MG63 (cell line): ENCODE measurements at regions not wholly inside any gene's neighbourhood (a gene's known extent, or its start where the extent isn't known, plus 50 kb on each side); places are given as distances from the start of the nearest gene placed in this dataset.
"Not testable (repeated sequence)": the region's sequence is repeated elsewhere in the genome, so short reads cannot be mapped to it uniquely, and the experiment has no call there.

Experiments used
- DNase-seq: peaks from one replicate; pipeline ENCODE4 v3.0.0-alpha.2; 2020
- H3K27me3 ChIP-seq: fragments of 250-450 bp; sonication (Bioruptor Pico); 2 replicates; pipeline ENCODE4 v1.5.1; 2020; ENCODE audit warnings: mild to moderate bottlenecking, moderate library complexity
- H3K36me3 ChIP-seq: fragments of 250-450 bp; sonication (Bioruptor Pico); 2 replicates; pipeline ENCODE4 v1.5.1; 2020; ENCODE audit warnings: mild to moderate bottlenecking, moderate library complexity
- H3K4me3 ChIP-seq: fragments of 250-450 bp; sonication (Bioruptor Pico); 2 replicates; pipeline ENCODE4 v1.5.1; 2020; ENCODE audit warnings: mild to moderate bottlenecking, moderate library complexity
- H3K9me3 ChIP-seq: fragments of 250-450 bp; sonication (Bioruptor Pico); 2 replicates; pipeline ENCODE4 v1.5.1; 2020; ENCODE audit warnings: mild to moderate bottlenecking, moderate library complexity

DNA sequence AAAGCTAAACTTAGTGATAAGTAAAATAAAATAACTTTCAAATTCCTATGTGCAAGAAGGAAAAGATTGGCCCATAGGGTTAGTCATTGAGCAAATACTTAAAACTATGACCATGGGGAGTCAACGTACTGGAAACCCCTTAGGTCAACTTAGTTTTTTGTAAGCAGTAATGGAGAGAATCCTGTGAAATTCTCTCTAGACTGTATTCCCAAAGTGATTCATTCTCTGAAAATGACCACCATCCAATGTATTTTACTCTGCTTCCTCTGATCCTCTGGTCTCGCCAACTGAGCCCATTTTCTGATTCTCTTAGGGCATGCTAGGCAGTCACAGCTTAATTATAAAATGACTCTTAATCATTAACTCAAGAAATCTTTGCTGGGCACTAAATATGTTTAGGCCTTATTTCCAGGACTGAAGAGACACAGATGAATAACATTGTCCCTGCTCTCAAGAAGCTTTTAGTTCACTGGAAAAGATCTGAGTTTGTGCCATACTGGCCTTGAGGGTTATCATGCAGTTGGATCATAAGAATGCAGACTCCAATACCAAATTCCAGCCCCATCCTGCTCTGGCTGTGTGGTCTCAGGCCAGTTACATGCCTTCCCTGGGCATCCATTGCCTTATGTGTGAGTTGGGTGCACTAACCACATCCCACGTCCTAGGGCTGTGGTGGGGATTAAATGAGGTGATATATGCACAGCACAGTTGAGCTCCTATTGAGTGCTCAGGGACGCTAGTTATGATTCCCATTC is 732.4 kb downstream of the AACS start:
- DNase-seq = peak; percentile 5
- Histone ChIP-seq H3K36me3 (no peaks in the 10 kb centered on the region), H3K9me3 (peaks cover 13% of the 10 kb centered on the region), H3K27me3 (no peaks in the 10 kb centered on the region), H3K4me3 (no peak overlapping the region)

DNA sequence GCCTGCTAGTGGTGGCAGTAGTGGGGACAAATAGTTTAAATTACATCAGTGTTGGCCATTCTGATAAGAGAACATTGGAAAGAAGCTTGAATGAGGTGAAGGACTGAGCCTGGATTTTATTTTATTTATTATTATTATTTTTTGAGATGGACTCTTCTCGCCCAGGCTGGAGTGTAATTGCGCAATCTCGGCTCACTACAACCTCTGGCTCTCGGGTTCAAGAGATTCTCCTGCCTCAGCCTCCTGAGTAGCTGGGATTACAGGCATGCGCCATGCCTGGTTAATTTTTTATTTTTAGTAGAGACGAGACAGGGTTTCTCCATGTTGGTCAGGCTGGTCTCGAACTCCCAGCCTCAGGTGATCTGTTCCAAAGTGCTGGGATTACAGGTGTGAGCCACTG is 739.4 kb downstream of the AACS start:
- Histone ChIP-seq H3K4me3 (no peak overlapping the region), H3K27me3 (no peaks in the 10 kb centered on the region), H3K9me3 (no peaks in the 10 kb centered on the region), H3K36me3 (no peaks in the 10 kb centered on the region)
- no peak for DNase-seq

DNA sequence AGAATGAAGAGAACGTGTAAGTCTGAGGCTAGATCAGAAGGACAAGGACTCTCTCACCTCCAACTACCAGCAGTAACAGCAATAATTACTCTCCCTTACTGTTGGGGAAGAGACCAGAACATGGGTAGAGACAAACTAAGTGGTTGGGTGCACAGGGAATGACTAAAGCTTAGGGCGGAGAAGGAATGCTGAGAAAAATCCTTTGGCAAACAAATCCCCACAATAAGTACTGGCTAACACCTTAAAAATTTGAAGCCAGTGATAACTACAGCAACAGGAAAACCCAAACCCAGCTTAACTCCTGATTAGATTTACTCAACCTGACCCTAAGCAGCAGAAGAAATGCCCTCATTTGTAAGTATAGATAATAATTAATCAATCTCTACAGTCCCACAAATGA is 759.0 kb downstream of the AACS start:
- DNase-seq = no peak
- H3K27me3 ChIP-seq = no peaks in the 10 kb centered on the region
- no peaks in the 10 kb centered on the region; the same call in 1 of the 2 replicates for H3K9me3 ChIP-seq
- no peak overlapping the region for H3K4me3 ChIP-seq
- no peaks in the 10 kb centered on the region for H3K36me3 ChIP-seq

- Histone ChIP-seq H3K9me3 (no peaks in the 10 kb centered on the region), H3K4me3 (no peak overlapping the region), H3K36me3 (no peaks in the 10 kb centered on the region), H3K27me3 (no peaks in the 10 kb centered on the region)
- no peak for DNase-seq
Observed at GRCh38 chr12:125835852-125836251, 770.6 kb downstream of the AACS start.

DNA sequence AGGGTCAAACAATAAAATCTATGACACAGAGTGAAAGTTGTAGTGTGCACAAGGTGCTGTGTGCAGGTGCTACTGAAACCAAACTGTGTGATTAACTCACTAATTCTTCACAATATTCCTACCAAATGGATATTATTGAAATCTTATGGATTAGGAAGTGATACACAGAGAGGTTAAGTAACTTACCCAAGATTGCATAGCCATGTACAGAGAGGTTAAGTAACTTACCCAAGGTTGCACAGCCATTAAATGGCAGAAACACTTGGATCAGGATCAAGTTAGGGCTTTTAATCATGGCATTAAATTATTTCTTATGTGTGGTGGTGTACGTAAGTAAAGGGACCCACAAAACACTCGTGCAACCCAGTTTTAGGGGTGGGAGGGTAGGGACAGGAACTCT is 771.4 kb downstream of the AACS start:
- no peak for DNase-seq
- Histone ChIP-seq H3K9me3 (no peaks in the 10 kb centered on the region), H3K27me3 (no peaks in the 10 kb centered on the region), H3K4me3 (no peak overlapping the region), H3K36me3 (no peaks in the 10 kb centered on the region)

- no peaks in the 10 kb centered on the region for H3K36me3 ChIP-seq
- no peaks in the 10 kb centered on the region for H3K9me3 ChIP-seq
- H3K4me3 ChIP-seq = no peak overlapping the region
- DNase-seq = no peak
- H3K27me3 ChIP-seq = no peaks in the 10 kb centered on the region
Observed at GRCh38 chr12:125841332-125841731, 776.1 kb downstream of the AACS start.

GRCh38 chr12:125852116-125852515 is 786.9 kb downstream of the AACS start:
- Histone ChIP-seq H3K27me3 (no peaks in the 10 kb centered on the region), H3K4me3 (no peak overlapping the region), H3K36me3 (no peaks in the 10 kb centered on the region), H3K9me3 (peaks cover 4% of the 10 kb centered on the region; the same call in 1 of the 2 replicates)
- DNase-seq = no peak

- no peaks in the 10 kb centered on the region for H3K27me3 ChIP-seq
- DNase-seq = no peak
- no peaks in the 10 kb centered on the region for H3K9me3 ChIP-seq
- no peak overlapping the region for H3K4me3 ChIP-seq
- H3K36me3 ChIP-seq = no peaks in the 10 kb centered on the region
Observed at GRCh38 chr12:125852679-125853078, 787.4 kb downstream of the AACS start.

DNA sequence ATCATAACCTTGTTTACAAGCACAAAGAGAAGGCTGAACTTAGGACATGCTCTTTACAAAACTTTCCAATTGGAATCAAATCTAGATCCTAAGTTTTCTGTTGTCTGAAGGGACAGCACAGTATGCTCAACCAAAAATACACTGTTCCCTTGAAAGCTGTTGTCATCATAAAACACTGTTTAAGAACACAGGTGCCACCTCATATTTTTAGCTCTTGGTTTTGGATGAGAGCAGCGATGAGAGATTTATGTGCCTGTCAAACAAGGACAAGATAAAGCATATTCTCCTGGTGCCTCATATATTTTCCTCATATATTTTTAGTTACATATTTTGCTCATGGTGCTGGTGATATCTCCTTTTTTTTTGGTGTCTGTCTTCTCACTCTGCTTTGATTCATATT is 788.4 kb downstream of the AACS start:
- no peaks in the 10 kb centered on the region for H3K9me3 ChIP-seq
- H3K27me3 ChIP-seq = no peaks in the 10 kb centered on the region
- no peaks in the 10 kb centered on the region for H3K36me3 ChIP-seq
- H3K4me3 ChIP-seq = no peak overlapping the region
- no peak for DNase-seq

DNA sequence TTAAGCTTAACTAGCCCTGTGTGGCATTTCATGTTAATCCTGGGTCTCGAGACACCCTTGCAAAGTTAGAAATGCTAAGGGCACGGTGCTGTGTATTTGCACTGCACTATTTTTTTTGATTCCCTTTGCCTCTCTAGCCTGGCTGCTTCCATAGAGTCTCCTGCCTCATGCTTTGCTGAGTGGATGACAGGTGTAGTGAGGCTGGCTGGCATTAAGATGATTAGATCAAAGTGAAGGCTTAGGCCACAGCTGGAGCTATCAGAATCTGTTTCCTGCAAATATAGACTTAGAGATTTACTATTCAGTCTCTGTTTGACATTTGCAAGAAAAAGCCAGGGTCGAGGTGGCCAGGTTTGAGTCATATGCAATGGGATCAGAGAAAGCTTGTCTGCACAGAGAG is 791.1 kb downstream of the AACS start:
- Histone ChIP-seq H3K27me3 (no peaks in the 10 kb centered on the region), H3K36me3 (no peaks in the 10 kb centered on the region), H3K4me3 (no peak overlapping the region), H3K9me3 (no peaks in the 10 kb centered on the region)
- DNase-seq = no peak

GRCh38 chr12:125856896-125857295 is 791.7 kb downstream of the AACS start:
- no peak for DNase-seq
- H3K4me3 ChIP-seq = no peak overlapping the region
- no peaks in the 10 kb centered on the region for H3K9me3 ChIP-seq
- no peaks in the 10 kb centered on the region for H3K27me3 ChIP-seq
- H3K36me3 ChIP-seq = no peaks in the 10 kb centered on the region

DNA sequence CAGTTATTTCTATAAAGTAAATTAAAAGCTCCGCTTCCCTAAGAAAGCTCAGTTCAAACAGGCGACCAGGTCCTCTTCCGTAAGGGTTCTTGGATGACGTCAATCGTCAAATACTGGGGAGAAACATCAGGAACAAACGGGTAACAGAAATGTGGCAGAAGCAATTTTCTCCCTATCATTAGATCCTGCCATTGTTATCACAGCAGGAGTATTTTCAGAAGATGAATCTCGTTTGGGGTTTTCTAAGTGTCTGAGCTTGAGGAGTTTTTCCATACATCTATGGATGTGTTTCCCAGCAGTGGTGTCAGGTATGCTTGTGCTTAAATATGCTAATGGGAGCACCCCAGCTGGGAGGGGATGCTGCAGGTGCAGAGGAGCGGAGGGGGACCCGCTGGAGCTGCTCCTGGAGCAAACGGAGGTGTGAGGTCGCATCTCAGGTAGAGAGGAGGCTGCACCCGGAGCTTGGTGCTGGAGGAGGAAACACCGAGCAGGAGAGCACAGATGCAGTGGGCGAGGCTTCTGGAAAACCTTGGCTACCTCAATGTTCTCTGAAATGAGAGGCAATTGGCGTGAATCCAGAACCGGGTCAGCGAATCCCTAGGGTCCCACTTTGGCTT is 795.5 kb downstream of the AACS start:
- DNase-seq = no peak
- no peaks in the 10 kb centered on the region for H3K27me3 ChIP-seq
- no peaks in the 10 kb centered on the region for H3K9me3 ChIP-seq
- no peak overlapping the region for H3K4me3 ChIP-seq
- no peaks in the 10 kb centered on the region for H3K36me3 ChIP-seq

DNA sequence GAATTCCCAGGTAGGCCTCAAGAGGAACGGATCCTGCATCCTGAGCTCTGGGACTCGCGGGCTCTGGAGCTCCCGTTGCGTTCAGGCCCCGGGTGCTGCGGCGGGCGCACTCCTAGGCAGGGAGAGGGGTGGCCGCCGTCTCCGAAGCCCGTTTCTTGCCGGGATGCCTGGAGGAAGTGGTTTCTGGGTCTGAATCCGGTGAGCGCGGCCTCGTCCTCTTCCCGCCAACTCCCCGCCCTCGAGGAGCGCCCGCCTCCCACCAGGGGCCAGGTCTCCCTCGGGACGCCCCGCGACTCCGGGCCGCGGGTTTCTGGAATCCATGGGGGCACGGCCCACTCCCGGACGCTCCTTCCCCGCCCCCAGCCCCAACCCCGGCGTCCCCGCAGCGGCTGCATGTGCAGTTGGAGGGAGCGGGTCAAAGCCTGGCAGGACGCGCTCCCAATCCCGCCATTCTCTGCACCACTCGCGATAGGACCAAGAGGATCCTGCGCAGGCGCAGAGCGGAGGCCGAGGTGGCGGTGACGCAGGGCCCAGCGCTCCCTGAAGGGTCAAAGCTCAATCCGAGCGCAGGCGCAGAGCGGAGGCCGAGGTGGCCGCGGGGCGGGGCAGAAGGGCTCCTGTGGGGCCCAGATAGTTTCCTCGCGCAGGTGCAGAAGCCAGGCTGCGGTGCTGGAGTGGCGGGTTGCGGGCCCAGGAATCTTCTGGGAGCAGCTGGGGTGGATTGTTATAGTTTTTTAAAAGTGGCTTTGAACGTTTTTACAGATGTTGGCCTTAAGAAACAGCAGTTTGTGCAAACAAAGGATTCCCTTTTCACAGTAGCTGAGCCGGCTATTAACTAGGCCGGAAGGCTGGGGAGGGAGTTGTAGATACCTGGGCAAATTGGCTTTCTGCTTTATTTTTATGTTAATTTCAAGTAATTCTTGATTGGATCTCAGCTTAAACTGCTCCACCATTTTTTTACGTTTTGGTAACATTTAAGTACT is 796.4 kb downstream of the AACS start:
- Histone ChIP-seq H3K27me3 (no peaks in the 10 kb centered on the region), H3K4me3 (no peak overlapping the region), H3K9me3 (no peaks in the 10 kb centered on the region), H3K36me3 (no peaks in the 10 kb centered on the region)
- DNase-seq = no peak

GRCh38 chr12:125865236-125865635 is 800.0 kb downstream of the AACS start:
- not testable (repeated sequence) for H3K36me3 ChIP-seq, H3K9me3 ChIP-seq, H3K27me3 ChIP-seq, H3K4me3 ChIP-seq, DNase-seq

DNA sequence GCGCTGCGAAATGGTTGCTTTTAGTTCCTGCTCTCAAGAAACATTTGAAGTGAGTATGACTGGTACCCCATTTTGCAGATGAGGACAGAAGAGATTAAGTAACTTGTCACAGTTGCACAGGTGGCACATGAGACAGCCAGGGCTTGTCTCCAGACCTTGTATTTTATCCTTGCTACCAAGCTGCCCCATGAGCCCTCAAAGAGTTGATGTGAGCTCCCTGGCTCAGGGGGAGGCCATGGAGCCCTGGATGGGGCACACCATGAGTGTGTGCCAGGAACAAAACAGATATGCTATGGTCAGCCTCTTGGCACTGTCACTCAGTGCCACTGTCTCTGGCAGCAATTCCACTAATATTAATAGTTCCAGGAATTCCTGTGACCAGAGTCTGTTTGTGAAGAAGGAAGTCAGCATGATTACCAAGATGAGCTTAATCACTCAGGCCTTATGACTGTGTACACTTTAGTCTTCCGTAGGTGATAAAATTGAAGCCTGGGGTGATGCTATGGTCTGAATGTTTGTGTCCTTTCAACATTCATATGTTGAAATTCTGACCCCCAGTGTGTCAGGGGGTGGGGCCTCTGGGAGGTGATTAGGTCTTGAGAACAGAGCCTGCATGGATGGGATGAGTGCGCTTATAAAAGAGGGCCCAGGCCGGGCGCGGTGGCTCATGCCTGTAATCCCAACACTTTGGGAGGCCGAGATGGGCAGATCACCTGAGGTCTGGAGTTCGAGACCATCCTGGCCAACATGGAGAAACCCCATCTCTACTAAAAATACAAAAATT is 806.8 kb downstream of the AACS start:
- Histone ChIP-seq H3K36me3 (no peaks in the 10 kb centered on the region), H3K4me3 (no peak overlapping the region), H3K27me3 (no peaks in the 10 kb centered on the region), H3K9me3 (no peaks in the 10 kb centered on the region; the same call in 1 of the 2 replicates)
- DNase-seq = no peak

DNA sequence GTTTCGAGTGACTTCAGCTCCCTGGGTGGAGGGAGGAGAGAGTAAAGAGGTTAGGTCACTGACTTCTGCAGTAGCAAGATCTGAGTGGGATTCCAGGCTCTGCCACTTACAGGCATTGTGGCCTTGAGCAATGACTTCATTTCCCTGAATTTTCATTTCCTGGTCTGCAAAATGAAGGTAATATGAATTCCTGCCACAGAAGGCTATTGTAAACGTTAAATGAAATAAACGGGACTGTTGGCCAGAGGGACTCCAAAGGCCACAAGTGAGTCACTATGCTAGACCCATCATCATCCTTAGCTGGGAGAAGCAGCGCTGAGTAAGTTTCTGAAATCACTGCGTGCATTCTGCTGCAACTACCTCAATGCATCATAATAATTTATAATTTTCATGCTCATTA is 807.8 kb downstream of the AACS start:
- Histone ChIP-seq H3K9me3 (no peaks in the 10 kb centered on the region), H3K27me3 (no peaks in the 10 kb centered on the region), H3K4me3 (no peak overlapping the region), H3K36me3 (no peaks in the 10 kb centered on the region)
- peak; percentile 42 for DNase-seq

- no peak overlapping the region for H3K4me3 ChIP-seq
- H3K27me3 ChIP-seq = no peaks in the 10 kb centered on the region
- H3K9me3 ChIP-seq = no peaks in the 10 kb centered on the region
- no peak for DNase-seq
- no peaks in the 10 kb centered on the region for H3K36me3 ChIP-seq
Observed at GRCh38 chr12:125878483-125878882, 813.2 kb downstream of the AACS start.
